ENCODE measurements at regions not wholly inside any gene's neighbourhood (a gene's known extent, or its start where the extent isn't known, plus 50 kb on each side); places are given as distances from the start of the nearest gene placed in this dataset.

- no peak overlapping the region for H2AFZ ChIP-seq (ENCODE audit: low read depth, low read length)
- H3K4me2 ChIP-seq (ENCODE audit: low read length), result no peak overlapping the region
- H3K4me3 ChIP-seq (ENCODE audit: low read length), result no peak overlapping the region
- no peaks in the 10 kb centered on the region for H3K27me3 ChIP-seq (ENCODE audit: insufficient read depth, low read depth, low read length)
- no peak for TF ChIP-seq EZH2 (IDR thresholded peaks at IDR 0.05; ENCODE audit: borderline replicate concordance, insufficient read depth, low read length, poor library complexity, severe bottlenecking)
- no peak for TF ChIP-seq TAF1 (IDR thresholded peaks at IDR 0.05; ENCODE audit: low read depth)
- no peak for TF ChIP-seq CTCF (IDR thresholded peaks at IDR 0.05; ENCODE audit: poor library complexity, severe bottlenecking)
- TF ChIP-seq, protein P1, sequence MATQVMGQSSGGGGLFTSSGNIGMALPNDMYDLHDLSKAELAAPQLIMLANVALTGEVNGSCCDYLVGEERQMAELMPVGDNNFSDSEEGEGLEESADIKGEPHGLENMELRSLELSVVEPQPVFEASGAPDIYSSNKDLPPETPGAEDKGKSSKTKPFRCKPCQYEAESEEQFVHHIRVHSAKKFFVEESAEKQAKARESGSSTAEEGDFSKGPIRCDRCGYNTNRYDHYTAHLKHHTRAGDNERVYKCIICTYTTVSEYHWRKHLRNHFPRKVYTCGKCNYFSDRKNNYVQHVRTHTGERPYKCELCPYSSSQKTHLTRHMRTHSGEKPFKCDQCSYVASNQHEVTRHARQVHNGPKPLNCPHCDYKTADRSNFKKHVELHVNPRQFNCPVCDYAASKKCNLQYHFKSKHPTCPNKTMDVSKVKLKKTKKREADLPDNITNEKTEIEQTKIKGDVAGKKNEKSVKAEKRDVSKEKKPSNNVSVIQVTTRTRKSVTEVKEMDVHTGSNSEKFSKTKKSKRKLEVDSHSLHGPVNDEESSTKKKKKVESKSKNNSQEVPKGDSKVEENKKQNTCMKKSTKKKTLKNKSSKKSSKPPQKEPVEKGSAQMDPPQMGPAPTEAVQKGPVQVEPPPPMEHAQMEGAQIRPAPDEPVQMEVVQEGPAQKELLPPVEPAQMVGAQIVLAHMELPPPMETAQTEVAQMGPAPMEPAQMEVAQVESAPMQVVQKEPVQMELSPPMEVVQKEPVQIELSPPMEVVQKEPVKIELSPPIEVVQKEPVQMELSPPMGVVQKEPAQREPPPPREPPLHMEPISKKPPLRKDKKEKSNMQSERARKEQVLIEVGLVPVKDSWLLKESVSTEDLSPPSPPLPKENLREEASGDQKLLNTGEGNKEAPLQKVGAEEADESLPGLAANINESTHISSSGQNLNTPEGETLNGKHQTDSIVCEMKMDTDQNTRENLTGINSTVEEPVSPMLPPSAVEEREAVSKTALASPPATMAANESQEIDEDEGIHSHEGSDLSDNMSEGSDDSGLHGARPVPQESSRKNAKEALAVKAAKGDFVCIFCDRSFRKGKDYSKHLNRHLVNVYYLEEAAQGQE (IDR thresholded peaks at IDR 0.05; ENCODE audit: borderline replicate concordance), result no peak
- TF ChIP-seq RAD21 (conservative IDR thresholded peaks at IDR 0.05), result no peak
- no peak for TF ChIP-seq EP300 (conservative IDR thresholded peaks at IDR 0.05; ENCODE audit: poor library complexity, severe bottlenecking)
- TF ChIP-seq MXI1 (conservative IDR thresholded peaks at IDR 0.05; ENCODE audit: poor library complexity, severe bottlenecking), result no peak
- no peaks in the 10 kb centered on the region for H3K79me2 ChIP-seq (replicated peaks; ENCODE audit: insufficient read depth, low read length)
- no peaks in the 10 kb centered on the region for H3K9me3 ChIP-seq (ENCODE audit: low read length)
- H3K9ac ChIP-seq (ENCODE audit: low read length), result no peak overlapping the region
- H3K9me2 ChIP-seq (ENCODE audit: insufficient read depth, low read length), result no peaks in the 10 kb centered on the region
- no peaks in the 10 kb centered on the region for H4K20me1 ChIP-seq (ENCODE audit: insufficient read depth)
- H3F3A ChIP-seq (ENCODE audit: insufficient read depth, low read length, poor library complexity, severe bottlenecking), result no peaks in the 10 kb centered on the region
- no peaks in the 10 kb centered on the region for H3K36me3 ChIP-seq (ENCODE audit: insufficient read depth, low read length)
- no peak overlapping the region for H3K27ac ChIP-seq (ENCODE audit: low read length)
Observed at GRCh38 chr14:39555749-39556148, 123.5 kb upstream of the FBXO33 start.

DNA sequence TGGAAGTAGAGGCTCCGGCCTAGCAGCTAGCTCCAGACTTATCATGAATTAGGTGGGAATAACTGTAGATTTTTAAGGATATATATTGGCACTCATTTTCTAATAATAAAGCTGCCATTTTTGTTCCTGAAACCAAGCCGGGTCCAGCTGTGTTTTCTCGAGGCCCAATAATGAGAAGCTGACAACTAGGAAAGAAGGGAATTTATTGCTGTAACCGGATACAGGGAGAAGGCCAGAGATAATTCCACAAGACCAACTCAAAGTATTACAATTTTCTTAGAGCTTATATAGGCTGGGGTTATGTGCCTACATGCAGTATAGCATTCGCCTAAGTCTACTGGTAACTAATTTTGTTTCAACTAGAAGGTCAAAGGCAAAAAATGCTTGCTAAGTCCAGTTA lies 122.3 kb upstream of the FBXO33 start:
- H3K79me2 ChIP-seq (replicated peaks; ENCODE audit: insufficient read depth, low read length), result no peaks in the 10 kb centered on the region
- TF ChIP-seq, protein P1 (IDR thresholded peaks at IDR 0.05; ENCODE audit: borderline replicate concordance), result no peak
- TF ChIP-seq RAD21 (conservative IDR thresholded peaks at IDR 0.05) (no peak), MXI1 (conservative IDR thresholded peaks at IDR 0.05; ENCODE audit: poor library complexity, severe bottlenecking) (no peak), TAF1 (IDR thresholded peaks at IDR 0.05; ENCODE audit: low read depth) (no peak), EP300 (conservative IDR thresholded peaks at IDR 0.05; ENCODE audit: poor library complexity, severe bottlenecking) (no peak), POLR2AphosphoS5 (IDR thresholded peaks at IDR 0.05) (no peak), EZH2 (IDR thresholded peaks at IDR 0.05; ENCODE audit: borderline replicate concordance, insufficient read depth, low read length, poor library complexity, severe bottlenecking) (no peak), SMC3 (conservative IDR thresholded peaks at IDR 0.05; ENCODE audit: poor library complexity) (no peak), CTCF (IDR thresholded peaks at IDR 0.05; ENCODE audit: poor library complexity, severe bottlenecking) (no peak)
- H3K27me3 ChIP-seq (ENCODE audit: insufficient read depth, low read depth, low read length), result no peaks in the 10 kb centered on the region
- no peaks in the 10 kb centered on the region for H3K36me3 ChIP-seq (ENCODE audit: insufficient read depth, low read length)
- no peak overlapping the region for H3K9ac ChIP-seq (ENCODE audit: low read length)
- H4K20me1 ChIP-seq (ENCODE audit: insufficient read depth), result no peaks in the 10 kb centered on the region
- H3K9me3 ChIP-seq (ENCODE audit: low read length), result no peaks in the 10 kb centered on the region
- H2AFZ ChIP-seq (ENCODE audit: low read depth, low read length), result no peak overlapping the region
- no peak overlapping the region for H3K27ac ChIP-seq (ENCODE audit: low read length)
- H3K4me3 ChIP-seq (ENCODE audit: low read length), result no peak overlapping the region
- H3K9me2 ChIP-seq (ENCODE audit: insufficient read depth, low read length), result no peaks in the 10 kb centered on the region
- H3F3A ChIP-seq (ENCODE audit: insufficient read depth, low read length, poor library complexity, severe bottlenecking), result no peaks in the 10 kb centered on the region
- no peak overlapping the region for H3K4me2 ChIP-seq (ENCODE audit: low read length)

Measured in neural cell (in vitro differentiated cells).